WTC11 (cell line): ENCODE measurements at regions not wholly inside any gene's neighbourhood (a gene's known extent, or its start where the extent isn't known, plus 50 kb on each side); places are given as distances from the start of the nearest gene placed in this dataset.

Experiments used
- CTCF ChIP-seq: fragments of 200-600 bp; IDR thresholded peaks from 2 replicates; pipeline ENCODE4 v1.8.0; 2022; ENCODE audit warnings: antibody characterized with exemption
- HMGXB4 ChIP-seq: sonication (generic); formaldehyde crosslinking; IDR thresholded peaks from 2 replicates; pipeline ENCODE4 v1.8.1; 2023; ENCODE audit warnings: mild to moderate bottlenecking, moderate library complexity, missing genetic modification reagents
- JUN ChIP-seq: sonication (generic); formaldehyde crosslinking; IDR thresholded peaks from 2 replicates; pipeline ENCODE4 v1.8.0; 2023; ENCODE audit warnings: mild to moderate bottlenecking, missing genetic modification reagents
- MYBL2 ChIP-seq: sonication (generic); formaldehyde crosslinking; IDR thresholded peaks from 2 replicates; pipeline ENCODE4 v1.8.1; 2023; ENCODE audit warnings: mild to moderate bottlenecking, moderate library complexity, missing genetic modification reagents
- PRDM15 ChIP-seq: sonication (generic); formaldehyde crosslinking; IDR thresholded peaks from 2 replicates; pipeline ENCODE4 v1.8.0; 2022; ENCODE audit warnings: missing genetic modification reagents
- ZNF232 ChIP-seq: sonication (generic); formaldehyde crosslinking; IDR thresholded peaks from 2 replicates; pipeline ENCODE4 v1.8.0; 2022; ENCODE audit warnings: mild to moderate bottlenecking, missing genetic modification reagents

- TF ChIP-seq JUN (CRISPR knock-in tag) = no peak
- no peak for TF ChIP-seq PRDM15 (CRISPR knock-in tag)
- no peak for TF ChIP-seq MYBL2 (CRISPR knock-in tag)
- no peak for TF ChIP-seq ZNF232 (CRISPR knock-in tag)
- no peak for TF ChIP-seq CTCF
- no peak for TF ChIP-seq HMGXB4
Measured at GRCh38 chr6:98560418-98560817, 274.0 kb upstream of the POU3F2 start.
